Fibroblast of pulmonary artery (primary cell): ENCODE measurements at regions not wholly inside any gene's neighbourhood (a gene's known extent, or its start where the extent isn't known, plus 50 kb on each side); places are given as distances from the start of the nearest gene placed in this dataset.

Experiments
- DNase-seq: peaks from one replicate; pipeline ENCODE4 v3.0.0-alpha.2; 2010; ENCODE audit warnings: low read depth
- H3K4me3 ChIP-seq: replicated peaks from 2 replicates; pipeline ENCODE4 v1.5.1; 2011; ENCODE audit warnings: low read depth, mild to moderate bottlenecking, control low read depth, low read length, moderate library complexity
- CTCF ChIP-seq: IDR thresholded peaks from 2 replicates; pipeline ENCODE4 v1.5.1; 2011; ENCODE audit warnings: mild to moderate bottlenecking, control low read depth, low read length, inconsistent platforms; ENCODE audit errors: missing control alignments

- no peak for DNase-seq
- no peak overlapping the region for H3K4me3 ChIP-seq
- TF ChIP-seq CTCF, result no peak
Observed at GRCh38 chr6:139653111-139653510, 278.7 kb upstream of the CITED2 start.

- no peak overlapping the region for H3K4me3 ChIP-seq
- no peak for TF ChIP-seq CTCF
- DNase-seq, result no peak
Observed at GRCh38 chr6:139650941-139651340, 276.5 kb upstream of the CITED2 start.

GRCh38 chr6:139649732-139650131, 275.3 kb upstream of the CITED2 start:
- no peak overlapping the region for H3K4me3 ChIP-seq
- no peak for TF ChIP-seq CTCF
- no peak for DNase-seq

- no peak for TF ChIP-seq CTCF
- no peak overlapping the region for H3K4me3 ChIP-seq
Observed at GRCh38 chr6:139649128-139649527, 274.7 kb upstream of the CITED2 start.

GRCh38 chr6:139648430-139649000, 274.1 kb upstream of the CITED2 start:
- DNase-seq, result no peak
- no peak overlapping the region for H3K4me3 ChIP-seq
- no peak for TF ChIP-seq CTCF

More at GRCh38 chr6:139649128-139649527, 274.7 kb upstream of the CITED2 start:
- DNase-seq, result no peak

GRCh38 chr6:139647841-139648240, 273.4 kb upstream of the CITED2 start:
- DNase-seq, result no peak
- H3K4me3 ChIP-seq, result no peak overlapping the region

More at GRCh38 chr6:139647841-139648240, 273.4 kb upstream of the CITED2 start:
- no peak for TF ChIP-seq CTCF
